H1 (cell line): ENCODE measurements at regions not wholly inside any gene's neighbourhood (a gene's known extent, or its start where the extent isn't known, plus 50 kb on each side); places are given as distances from the start of the nearest gene placed in this dataset.

Experiments used
- BCL11A ChIP-seq, 2 experiments: IDR thresholded peaks; one replicate each; pipeline ENCODE4 v1.6.1; 2011; ENCODE audit warnings: low read depth in 2 of 2, low read length in 2 of 2, mild to moderate bottlenecking in 2 of 2
- EZH2 ChIP-seq: fragments of 200-600 bp; sonication (generic); IDR thresholded peaks from 2 replicates; pipeline ENCODE4 v1.7.1; 2012; ENCODE audit warnings: low read depth, mild to moderate bottlenecking, moderate library complexity, low read length, inconsistent platforms; ENCODE audit not compliant: severe bottlenecking
- GABPA ChIP-seq: IDR thresholded peaks from 2 replicates; pipeline ENCODE4 v1.6.1; 2011; ENCODE audit warnings: mild to moderate bottlenecking, low read length, moderate library complexity, borderline replicate concordance; ENCODE audit not compliant: insufficient read depth
- KDM1A ChIP-seq: fragments of 200-600, 300-600 bp; sonication (generic); IDR thresholded peaks from 2 replicates; pipeline ENCODE4 v1.7.1; 2016; ENCODE audit warnings: mild to moderate bottlenecking, low read length, borderline replicate concordance
- KDM4A ChIP-seq: IDR thresholded peaks from one replicate; pipeline ENCODE4 v1.7.1; 2012; ENCODE audit warnings: low read depth, mild to moderate bottlenecking, moderate library complexity, low read length, inconsistent platforms; ENCODE audit not compliant: severe bottlenecking
- POLR2A ChIP-seq, 2 experiments: IDR thresholded peaks; 1 replicate in 1 of 2; 2 replicates in 1 of 2; pipeline ENCODE4 v1.6.1; 2011; ENCODE audit warnings: low read depth in 2 of 2, low read length in 2 of 2, mild to moderate bottlenecking in 2 of 2; ENCODE audit errors: control extremely low read depth in 1 of 2
- POLR2AphosphoS5 ChIP-seq: IDR thresholded peaks from 2 replicates; pipeline ENCODE4 v1.6.1; 2011; ENCODE audit warnings: low read depth, low read length
- SIN3A ChIP-seq, 2 experiments: IDR thresholded peaks in 1 of 2; conservative IDR thresholded peaks in 1 of 2; 2 replicates each; pipeline ENCODE4 v1.6.1; 2011 to 2012; ENCODE audit warnings: low read length in 2 of 2, improper control_type of control experiment in 1 of 2, low read depth in 1 of 2, mild to moderate bottlenecking in 1 of 2
- TEAD4 ChIP-seq: IDR thresholded peaks from 2 replicates; pipeline ENCODE4 v1.6.1; 2012; ENCODE audit warnings: low read depth, low read length, inconsistent platforms, mixed read lengths
- TF ChIP-seq, protein P1 (sequence below), 3 experiments: IDR thresholded peaks; 1 replicate in 2 of 3; 2 replicates in 1 of 3; pipeline versions ENCODE4 v1.5.1 to v1.6.1; 2011; ENCODE audit warnings: low read length in 3 of 3, mild to moderate bottlenecking in 3 of 3, inconsistent platforms in 2 of 3, low read depth in 1 of 3, moderate library complexity in 1 of 3; ENCODE audit not compliant: insufficient read depth in 1 of 3; ENCODE audit errors: control extremely low read depth in 1 of 3

- TF ChIP-seq, protein P1, sequence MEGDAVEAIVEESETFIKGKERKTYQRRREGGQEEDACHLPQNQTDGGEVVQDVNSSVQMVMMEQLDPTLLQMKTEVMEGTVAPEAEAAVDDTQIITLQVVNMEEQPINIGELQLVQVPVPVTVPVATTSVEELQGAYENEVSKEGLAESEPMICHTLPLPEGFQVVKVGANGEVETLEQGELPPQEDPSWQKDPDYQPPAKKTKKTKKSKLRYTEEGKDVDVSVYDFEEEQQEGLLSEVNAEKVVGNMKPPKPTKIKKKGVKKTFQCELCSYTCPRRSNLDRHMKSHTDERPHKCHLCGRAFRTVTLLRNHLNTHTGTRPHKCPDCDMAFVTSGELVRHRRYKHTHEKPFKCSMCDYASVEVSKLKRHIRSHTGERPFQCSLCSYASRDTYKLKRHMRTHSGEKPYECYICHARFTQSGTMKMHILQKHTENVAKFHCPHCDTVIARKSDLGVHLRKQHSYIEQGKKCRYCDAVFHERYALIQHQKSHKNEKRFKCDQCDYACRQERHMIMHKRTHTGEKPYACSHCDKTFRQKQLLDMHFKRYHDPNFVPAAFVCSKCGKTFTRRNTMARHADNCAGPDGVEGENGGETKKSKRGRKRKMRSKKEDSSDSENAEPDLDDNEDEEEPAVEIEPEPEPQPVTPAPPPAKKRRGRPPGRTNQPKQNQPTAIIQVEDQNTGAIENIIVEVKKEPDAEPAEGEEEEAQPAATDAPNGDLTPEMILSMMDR (IDR thresholded peaks at IDR 0.05; ENCODE audit: control extremely low read depth in 1 of 3, insufficient read depth in 1 of 3, low read depth in 1 of 3, low read length in 3 of 3), result no peak
- TF ChIP-seq GABPA (no peak), POLR2AphosphoS5 (no peak), KDM1A (no peak), TEAD4 (no peak), KDM4A (no peak), POLR2A (IDR thresholded peaks at IDR 0.05; ENCODE audit: control extremely low read depth in 1 of 2, low read depth in 2 of 2, low read length in 2 of 2) (no peak), EZH2 (no peak), BCL11A (IDR thresholded peaks at IDR 0.05; ENCODE audit: low read depth in 2 of 2, low read length in 2 of 2) (no peak), SIN3A (conservative IDR thresholded peaks at IDR 0.05 in 1 of 2, IDR thresholded peaks at IDR 0.05 in 1 of 2; ENCODE audit: low read depth in 1 of 2, low read length in 2 of 2) (no peak)
Measured at GRCh38 chr5:124997186-124997893, 250.9 kb upstream of the ZNF608 start.
